ENCODE measurements at regions not wholly inside any gene's neighbourhood (a gene's known extent, or its start where the extent isn't known, plus 50 kb on each side); places are given as distances from the start of the nearest gene placed in this dataset.
"Not testable (repeated sequence)": the region's sequence is repeated elsewhere in the genome, so short reads cannot be mapped to it uniquely, and the experiment has no call there.

- DNase-seq (ENCODE audit: low spot score) = no peak
These were observed 866.5 kb downstream of the IGSF11 start for GRCh38 chr3:118168175-118168574.

- no peak for DNase-seq (ENCODE audit: low spot score)
These were observed 863.3 kb downstream of the IGSF11 start for GRCh38 chr3:118171236-118171852.

GRCh38 chr3:118180853-118181252 is 853.8 kb downstream of the IGSF11 start:
- DNase-seq (ENCODE audit: low spot score) = no peak

GRCh38 chr3:118181274-118181673 is 853.4 kb downstream of the IGSF11 start:
- no peak for DNase-seq (ENCODE audit: low spot score)

- no peak for DNase-seq (ENCODE audit: low spot score)
These were observed 848.6 kb downstream of the IGSF11 start for GRCh38 chr3:118186051-118186450.

- DNase-seq (ENCODE audit: low spot score) = no peak
These were observed 847.4 kb downstream of the IGSF11 start for GRCh38 chr3:118187221-118187620.

GRCh38 chr3:118196183-118196582 is 838.5 kb downstream of the IGSF11 start:
- DNase-seq (ENCODE audit: low spot score) = no peak

GRCh38 chr3:118199044-118199443 is 835.6 kb downstream of the IGSF11 start:
- DNase-seq (ENCODE audit: low spot score) = no peak

GRCh38 chr3:118204052-118204656 is 830.5 kb downstream of the IGSF11 start:
- DNase-seq (ENCODE audit: low spot score) = no peak

- no peak for DNase-seq (ENCODE audit: low spot score)
These were observed 827.4 kb downstream of the IGSF11 start for GRCh38 chr3:118207271-118207670.

GRCh38 chr3:118208642-118209041 is 826.0 kb downstream of the IGSF11 start:
- no peak for DNase-seq (ENCODE audit: low spot score)

- no peak for DNase-seq (ENCODE audit: low spot score)
These were observed 820.8 kb downstream of the IGSF11 start for GRCh38 chr3:118213892-118214291.

GRCh38 chr3:118226206-118226605 is 808.4 kb downstream of the IGSF11 start:
- no peak for DNase-seq (ENCODE audit: low spot score)

GRCh38 chr3:118227191-118227590 is 807.5 kb downstream of the IGSF11 start:
- no peak for DNase-seq (ENCODE audit: low spot score)

GRCh38 chr3:118228151-118228550 is 806.5 kb downstream of the IGSF11 start:
- DNase-seq (ENCODE audit: low spot score) = no peak

GRCh38 chr3:118229196-118229595 is 805.5 kb downstream of the IGSF11 start:
- DNase-seq (ENCODE audit: low spot score) = no peak

- DNase-seq (ENCODE audit: low spot score) = no peak
These were observed 803.1 kb downstream of the IGSF11 start for GRCh38 chr3:118231578-118231977.

- DNase-seq (ENCODE audit: low spot score) = no peak
These were observed 795.4 kb downstream of the IGSF11 start for GRCh38 chr3:118239253-118239652.

- no peak for DNase-seq (ENCODE audit: low spot score)
These were observed 789.9 kb downstream of the IGSF11 start for GRCh38 chr3:118244761-118245160.

GRCh38 chr3:118245312-118245711 is 789.3 kb downstream of the IGSF11 start:
- DNase-seq (ENCODE audit: low spot score) = no peak

- not testable (repeated sequence) for DNase-seq (ENCODE audit: low spot score)
These were observed 775.8 kb downstream of the IGSF11 start for GRCh38 chr3:118258850-118259249.

- no peak for DNase-seq (ENCODE audit: low spot score)
These were observed 771.7 kb downstream of the IGSF11 start for GRCh38 chr3:118262800-118263402.

- no peak for DNase-seq (ENCODE audit: low spot score)
These were observed 767.1 kb downstream of the IGSF11 start for GRCh38 chr3:118267588-118267987.

Data from ecto neural progenitor cell (in vitro differentiated cells).